Skeletal muscle tissue (tissue), 3 donors: ENCODE measurements at regions not wholly inside any gene's neighbourhood (a gene's known extent, or its start where the extent isn't known, plus 50 kb on each side); places are given as distances from the start of the nearest gene placed in this dataset.

Experiments
- H3K27ac ChIP-seq: one replicate; pipeline ENCODE4 v1.7.0; 2013; ENCODE audit warnings: mild to moderate bottlenecking, low read depth, low read length, inconsistent platforms
- H3K27me3 ChIP-seq, 3 donors: one replicate each; pipeline ENCODE4 v1.7.0; 2013; ENCODE audit warnings: low read length in 3 of 3; ENCODE audit not compliant: control insufficient read depth in 3 of 3, insufficient read depth in 3 of 3
- H3K36me3 ChIP-seq, 3 donors: one replicate each; pipeline ENCODE4 v1.7.0; 2013; ENCODE audit warnings: low read length in 3 of 3; ENCODE audit not compliant: control insufficient read depth in 3 of 3, insufficient read depth in 3 of 3
- H3K4me1 ChIP-seq, 3 donors: one replicate each; pipeline ENCODE4 v1.7.0; 2013; ENCODE audit warnings: low read length in 3 of 3, mild to moderate bottlenecking in 3 of 3; ENCODE audit not compliant: control insufficient read depth in 3 of 3, insufficient read depth in 3 of 3
- H3K4me3 ChIP-seq, 3 donors: one replicate each; pipeline ENCODE4 v1.7.0; 2013; ENCODE audit warnings: low read length in 3 of 3
- H3K9ac ChIP-seq, 3 donors: one replicate each; pipeline ENCODE4 v1.7.0; 2013; ENCODE audit warnings: low read length in 3 of 3, mild to moderate bottlenecking in 3 of 3, moderate library complexity in 2 of 3, low read depth in 1 of 3
- H3K9me3 ChIP-seq, 3 donors: one replicate each; pipeline ENCODE4 v1.7.0; 2013; ENCODE audit warnings: low read length in 3 of 3; ENCODE audit not compliant: control insufficient read depth in 3 of 3
- donor health status: Osteomylitis.

GRCh38 chr7:52648872-52649271 is 386.6 kb upstream of the POM121L12 start:
- no peaks in the 10 kb centered on the region for H3K27me3 ChIP-seq

GRCh38 chr7:52647046-52647445 is 388.4 kb upstream of the POM121L12 start:
- Histone ChIP-seq H3K36me3 (no peaks in the 10 kb centered on the region), H3K27me3 (no peaks in the 10 kb centered on the region), H3K4me3 (no peak overlapping the region), H3K27ac (no peak overlapping the region), H3K9me3 (peaks cover 0 to 6% (median 0%) of the 10 kb centered on the region in 3 donors), H3K4me1 (no peaks in the 10 kb centered on the region), H3K9ac (no peak overlapping the region)

More at GRCh38 chr7:52648872-52649271, 386.6 kb upstream of the POM121L12 start:
- Histone ChIP-seq H3K9me3 (peaks cover 0 to 6% (median 0%) of the 10 kb centered on the region in 3 donors), H3K4me3 (no peak overlapping the region), H3K9ac (no peak overlapping the region), H3K27ac (no peak overlapping the region), H3K36me3 (no peaks in the 10 kb centered on the region), H3K4me1 (no peaks in the 10 kb centered on the region)

GRCh38 chr7:52639981-52640380 is 395.5 kb upstream of the POM121L12 start:
- Histone ChIP-seq H3K9me3 (no peaks in the 10 kb centered on the region), H3K27me3 (no peaks in the 10 kb centered on the region), H3K27ac (no peak overlapping the region), H3K36me3 (no peaks in the 10 kb centered on the region), H3K4me1 (no peaks in the 10 kb centered on the region), H3K9ac (no peak overlapping the region), H3K4me3 (no peak overlapping the region)

- H3K4me1 ChIP-seq: no peaks in the 10 kb centered on the region
- H3K9me3 ChIP-seq: no peaks in the 10 kb centered on the region
- H3K36me3 ChIP-seq: no peaks in the 10 kb centered on the region
- H3K4me3 ChIP-seq: no peak overlapping the region
- H3K27me3 ChIP-seq: no peaks in the 10 kb centered on the region
- H3K27ac ChIP-seq: no peak overlapping the region
- H3K9ac ChIP-seq: no peak overlapping the region
Observed at GRCh38 chr7:52639126-52639525, 396.3 kb upstream of the POM121L12 start.

GRCh38 chr7:52635021-52635420 is 400.4 kb upstream of the POM121L12 start:
- peaks cover 0 to 3% (median 2%) of the 10 kb centered on the region in 3 donors for H3K9me3 ChIP-seq
- no peaks in the 10 kb centered on the region for H3K27me3 ChIP-seq
- H3K9ac ChIP-seq: no peak overlapping the region
- H3K4me3 ChIP-seq: no peak overlapping the region
- H3K4me1 ChIP-seq: no peaks in the 10 kb centered on the region
- no peaks in the 10 kb centered on the region for H3K36me3 ChIP-seq
- no peak overlapping the region for H3K27ac ChIP-seq

- Histone ChIP-seq H3K27me3 (no peaks in the 10 kb centered on the region), H3K4me3 (no peak overlapping the region), H3K9ac (no peak overlapping the region), H3K4me1 (no peaks in the 10 kb centered on the region), H3K27ac (no peak overlapping the region), H3K36me3 (no peaks in the 10 kb centered on the region), H3K9me3 (no peaks in the 10 kb centered on the region)
Observed at GRCh38 chr7:52620849-52621248, 414.6 kb upstream of the POM121L12 start.

GRCh38 chr7:52616552-52616951 is 418.9 kb upstream of the POM121L12 start:
- Histone ChIP-seq H3K4me3 (no peak overlapping the region), H3K36me3 (no peaks in the 10 kb centered on the region), H3K4me1 (no peaks in the 10 kb centered on the region), H3K27me3 (no peaks in the 10 kb centered on the region), H3K9ac (no peak overlapping the region), H3K9me3 (no peaks in the 10 kb centered on the region), H3K27ac (no peak overlapping the region)

- no peak overlapping the region for H3K27ac ChIP-seq
- no peak overlapping the region for H3K9ac ChIP-seq
- H3K9me3 ChIP-seq: no peaks in the 10 kb centered on the region
Observed at GRCh38 chr7:52615021-52615695, 420.3 kb upstream of the POM121L12 start.

GRCh38 chr7:52609511-52609910 is 425.9 kb upstream of the POM121L12 start:
- Histone ChIP-seq H3K4me1 (no peaks in the 10 kb centered on the region), H3K36me3 (no peaks in the 10 kb centered on the region), H3K27ac (no peak overlapping the region), H3K27me3 (no peaks in the 10 kb centered on the region), H3K4me3 (no peak overlapping the region), H3K9ac (no peak overlapping the region), H3K9me3 (no peaks in the 10 kb centered on the region)

More at GRCh38 chr7:52615021-52615695, 420.3 kb upstream of the POM121L12 start:
- Histone ChIP-seq H3K4me3 (no peak overlapping the region), H3K27me3 (no peaks in the 10 kb centered on the region), H3K4me1 (no peaks in the 10 kb centered on the region), H3K36me3 (no peaks in the 10 kb centered on the region)

GRCh38 chr7:52592698-52593097 is 442.7 kb upstream of the POM121L12 start:
- H3K27me3 ChIP-seq: no peaks in the 10 kb centered on the region
- H3K4me3 ChIP-seq: no peak overlapping the region
- H3K27ac ChIP-seq: no peak overlapping the region
- H3K9me3 ChIP-seq: no peaks in the 10 kb centered on the region
- H3K9ac ChIP-seq: no peak overlapping the region
- no peaks in the 10 kb centered on the region for H3K4me1 ChIP-seq
- no peaks in the 10 kb centered on the region for H3K36me3 ChIP-seq
